ENCODE measurements at regions not wholly inside any gene's neighbourhood (a gene's known extent, or its start where the extent isn't known, plus 50 kb on each side); places are given as distances from the start of the nearest gene placed in this dataset.

GRCh38 chr17:33671491-33671890 is 378.4 kb upstream of the ASIC2 start:
- intact Hi-C loops (cut with micrococcal nuclease) = loop anchor here (10.0 kb wide), 1 partner anchor 83 kb away; no protein-coding TSS in a partner anchor

More at GRCh38 chr17:33671491-33671890, 378.4 kb upstream of the ASIC2 start:
- BruUV-seq (replicated peaks) = no TSS peak
- Histone ChIP-seq H3K9me1 (replicated peaks; ENCODE audit: control insufficient read depth, extremely low read depth, insufficient read depth, low read length) (no peaks in the 10 kb centered on the region), H3K27ac (ENCODE audit: insufficient read depth, low read depth, low read length) (no peak overlapping the region), H3K4me1 (ENCODE audit: control insufficient read depth, extremely low read depth, insufficient read depth, low read length) (no peaks in the 10 kb centered on the region), H4K20me1 (replicated peaks; ENCODE audit: control insufficient read depth, extremely low read depth, insufficient read depth, low read length) (no peaks in the 10 kb centered on the region), H3K36me3 (ENCODE audit: control insufficient read depth in 2 of 2, extremely low read depth in 1 of 2, insufficient read depth in 2 of 2, low read length in 2 of 2) (no peaks in the 10 kb centered on the region), H3K9me3 (replicated peaks; ENCODE audit: control insufficient read depth, insufficient read depth, low read length) (no peaks in the 10 kb centered on the region), H2AFZ (ENCODE audit: low read depth, low read length) (no peak overlapping the region), H3K4me3 (replicated peaks in 1 of 3; ENCODE audit: insufficient read depth in 1 of 3, low read depth in 1 of 3, low read length in 3 of 3) (no peak overlapping the region), H3K79me2 (ENCODE audit: control insufficient read depth, insufficient read depth, low read length) (no peaks in the 10 kb centered on the region), H3K9ac (replicated peaks; ENCODE audit: extremely low read depth, insufficient read depth, low read length) (no peak overlapping the region), H3K27me3 (ENCODE audit: control insufficient read depth in 2 of 2, insufficient read depth in 2 of 2, low read length in 2 of 2) (no peaks in the 10 kb centered on the region), H3K4me2 (ENCODE audit: insufficient read depth, low read length) (no peak overlapping the region)
- POLR2A ChIA-PET = no interaction called here
- DNase-seq (ENCODE audit: low read depth, low spot score) = no peak
- CTCF ChIA-PET = no interaction called here
- FAIRE-seq = no peak
- dilution Hi-C loops (cut with MboI; ENCODE audit: extremely low pct_ligation_motif_present, low sequenced_read_pairs) = no loop called here
- TF ChIP-seq CTCF (IDR thresholded peaks at IDR 0.05; ENCODE audit: extremely low read depth in 1 of 2, insufficient read depth in 1 of 2, low read depth in 1 of 2, low read length in 2 of 2) (no peak), FOS (IDR thresholded peaks at IDR 0.05; ENCODE audit: borderline replicate concordance, insufficient read depth, low read length) (no peak), GATA2 (IDR thresholded peaks at IDR 0.05; ENCODE audit: insufficient read depth, insufficient read length, low read depth, low read length) (no peak), JUN (IDR thresholded peaks at IDR 0.05; ENCODE audit: borderline replicate concordance, insufficient read depth, insufficient read length, low read depth) (no peak), POLR2A (IDR thresholded peaks at IDR 0.05; ENCODE audit: low read depth, low read length) (no peak), MYC (IDR thresholded peaks at IDR 0.05; ENCODE audit: low read depth, low read length) (no peak), POLR2AphosphoS5 (IDR thresholded peaks at IDR 0.05; ENCODE audit: insufficient read depth, low read depth, low read length) (no peak), EZH2 (IDR thresholded peaks at IDR 0.05; ENCODE audit: borderline replicate concordance, low read depth, low read length, severe bottlenecking) (no peak)
- TF ChIP-seq, protein P1, sequence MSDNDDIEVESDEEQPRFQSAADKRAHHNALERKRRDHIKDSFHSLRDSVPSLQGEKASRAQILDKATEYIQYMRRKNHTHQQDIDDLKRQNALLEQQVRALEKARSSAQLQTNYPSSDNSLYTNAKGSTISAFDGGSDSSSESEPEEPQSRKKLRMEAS (IDR thresholded peaks at IDR 0.05; ENCODE audit: insufficient read depth, insufficient read length) = no peak

All from endothelial cell of umbilical vein (primary cell).